HL-60 (cell line): ENCODE measurements at regions not wholly inside any gene's neighbourhood (a gene's known extent, or its start where the extent isn't known, plus 50 kb on each side); places are given as distances from the start of the nearest gene placed in this dataset.
"Not testable (repeated sequence)": the region's sequence is repeated elsewhere in the genome, so short reads cannot be mapped to it uniquely, and the experiment has no call there.

Source experiments
- CTCF ChIP-seq: IDR thresholded peaks from one replicate; pipeline ENCODE4 v1.5.1; 2011; ENCODE audit warnings: low read length, control low read depth, inconsistent platforms; ENCODE audit not compliant: insufficient read depth
- REST ChIP-seq: IDR thresholded peaks from 2 replicates; pipeline ENCODE4 v1.6.1; 2012; ENCODE audit warnings: low read depth; ENCODE audit not compliant: insufficient replicate concordance
- SPI1 ChIP-seq: IDR thresholded peaks from 2 replicates; pipeline ENCODE4 v1.6.1; 2012; ENCODE audit warnings: low read depth, mild to moderate bottlenecking, borderline replicate concordance

- not testable (repeated sequence) for TF ChIP-seq CTCF, SPI1, REST
These were observed 327.7 kb downstream of the GBA3 start for GRCh38 chr4:23020399-23020798.
